AG08395 (cell line): ENCODE measurements at regions not wholly inside any gene's neighbourhood (a gene's known extent, or its start where the extent isn't known, plus 50 kb on each side); places are given as distances from the start of the nearest gene placed in this dataset.

Experiments
- DNase-seq: peaks from one replicate; pipeline ENCODE4 v3.0.0; 2012; ENCODE audit warnings: mixed read lengths, low spot score

DNA sequence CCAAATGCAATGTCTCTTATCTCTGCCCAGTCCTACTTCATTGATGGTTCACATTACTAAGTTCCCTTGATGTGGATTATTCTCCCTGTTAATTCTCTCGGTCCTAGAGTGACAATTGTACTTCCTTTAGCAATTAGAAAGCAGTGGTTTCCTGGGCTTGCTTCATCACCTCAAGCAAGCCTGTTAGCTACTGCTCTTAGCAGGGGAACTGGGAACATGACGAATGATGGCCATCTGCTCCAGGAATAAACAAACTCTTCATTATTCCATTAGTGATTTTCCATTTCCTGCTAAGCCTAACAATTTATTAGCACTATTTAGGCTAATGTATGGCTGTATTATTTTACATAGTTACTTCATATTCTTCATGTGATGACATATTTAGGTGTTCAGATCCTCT is 331.8 kb downstream of the MTX2 start:
- DNase-seq, result no peak

DNA sequence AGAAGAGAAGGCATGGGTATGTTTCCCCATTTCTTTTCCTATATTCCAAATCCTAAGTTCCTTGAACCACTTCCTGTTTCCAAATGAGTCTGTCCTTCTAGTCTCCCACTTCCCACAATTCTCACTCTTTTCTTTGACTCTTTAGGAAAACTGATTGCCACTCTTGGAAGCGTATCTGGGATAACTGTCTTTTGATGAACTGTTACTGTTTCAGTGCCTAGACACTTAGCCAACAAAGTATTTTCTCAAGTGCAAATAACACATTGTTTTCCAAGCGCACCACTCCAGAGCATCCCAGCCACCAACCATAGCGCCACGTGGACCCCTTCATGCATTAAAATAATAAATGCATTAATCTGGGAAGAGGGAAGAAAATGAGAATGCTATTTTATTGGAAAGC is 342.8 kb downstream of the MTX2 start:
- no peak for DNase-seq

- DNase-seq, result peak; percentile 39
Measured at GRCh38 chr2:176612736-176613135, 343.5 kb downstream of the MTX2 start.

DNA sequence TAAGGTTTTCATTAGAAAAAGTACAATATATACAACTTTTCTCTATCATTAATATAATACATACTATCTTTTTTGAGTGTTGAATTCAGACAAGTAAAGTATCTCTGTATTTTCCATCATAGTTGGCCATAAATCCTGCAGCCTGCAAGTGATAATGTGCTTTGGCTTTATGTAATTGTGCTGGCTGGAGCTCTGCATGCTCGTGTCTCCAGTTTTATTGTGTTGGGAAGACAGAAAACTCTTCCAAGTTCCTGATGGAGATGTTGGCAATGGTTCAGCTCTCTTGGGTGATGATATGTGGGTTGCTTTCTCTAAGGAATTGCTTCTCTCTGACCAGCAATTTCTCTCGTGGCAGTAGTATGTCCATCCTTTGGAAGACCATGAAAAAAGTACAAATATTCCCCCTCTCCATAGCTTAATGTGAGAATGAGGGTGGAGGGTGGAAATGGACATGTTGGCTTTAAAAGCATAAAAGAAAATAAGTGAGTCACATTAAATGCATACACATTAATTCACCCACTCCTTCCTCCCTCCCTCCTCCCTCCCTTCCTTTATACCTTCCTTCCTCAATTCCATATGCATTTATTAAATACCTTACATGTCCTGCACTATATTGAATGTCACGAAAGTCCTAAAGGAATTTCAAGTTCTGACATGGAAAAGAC is 344.2 kb downstream of the MTX2 start:
- peak; percentile 43 for DNase-seq

DNA sequence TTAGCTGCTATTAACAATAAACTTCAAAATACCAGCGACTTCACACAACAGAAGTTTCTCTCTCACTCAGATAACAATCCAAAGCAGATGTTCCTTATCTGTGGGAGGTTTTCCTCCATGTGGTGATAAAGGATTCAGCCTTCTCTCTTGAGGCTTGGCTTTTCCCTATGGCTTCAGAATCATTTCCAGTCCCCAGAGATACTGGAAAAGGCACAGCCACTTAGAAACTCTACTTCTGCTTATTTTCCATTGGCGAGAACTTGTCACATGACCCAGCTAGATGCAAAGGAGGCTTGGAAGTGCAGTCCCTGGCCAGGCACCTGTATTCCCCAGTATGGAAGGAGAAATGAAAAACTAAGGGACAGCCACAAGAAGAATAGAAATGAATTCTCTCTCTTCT is 344.8 kb downstream of the MTX2 start:
- no peak for DNase-seq

DNA sequence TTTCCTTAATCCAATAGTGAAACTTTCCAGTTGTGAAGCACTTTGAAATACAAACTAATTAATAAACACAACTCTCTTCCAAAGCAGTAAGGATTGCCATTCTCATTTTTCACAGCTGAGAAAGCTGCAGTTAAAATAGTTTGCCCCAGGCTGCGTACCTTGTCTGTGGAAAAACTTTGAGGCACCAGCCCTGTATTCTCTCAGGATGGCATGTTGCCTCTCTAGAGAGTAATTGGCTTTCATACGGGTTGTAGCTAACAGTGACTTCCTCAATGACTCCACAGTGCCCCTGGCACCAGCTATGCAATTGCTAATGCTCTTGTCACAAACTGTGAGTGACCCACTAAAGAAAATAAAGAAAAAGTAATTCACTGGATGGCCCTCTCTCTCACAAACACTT is 345.7 kb downstream of the MTX2 start:
- no peak for DNase-seq

DNA sequence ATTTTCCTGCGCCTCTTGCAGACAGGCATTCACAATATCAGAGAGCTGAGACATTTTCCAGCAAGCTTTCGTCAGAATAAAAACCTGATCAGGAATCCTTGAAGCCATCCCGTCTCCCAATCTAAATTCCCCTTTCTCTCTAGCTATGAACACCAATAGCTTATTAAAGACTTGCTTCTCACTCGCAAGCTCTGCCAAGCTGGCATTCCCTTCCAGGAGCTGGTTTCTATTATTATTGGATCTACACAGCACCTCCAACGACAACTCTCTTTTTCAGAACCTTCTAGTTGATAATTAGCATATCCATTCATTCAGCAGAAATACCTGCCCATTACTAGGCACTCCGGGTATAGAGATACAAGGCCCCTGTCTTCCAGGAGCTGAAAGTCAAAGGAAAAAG is 350.3 kb downstream of the MTX2 start:
- DNase-seq, result no peak

GRCh38 chr2:176621350-176621749 is 352.1 kb downstream of the MTX2 start:
- DNase-seq, result no peak

GRCh38 chr2:176622792-176623191 is 353.6 kb downstream of the MTX2 start:
- DNase-seq, result no peak

GRCh38 chr2:176626796-176627195 is 357.6 kb downstream of the MTX2 start:
- DNase-seq, result no peak

- DNase-seq, result no peak
Measured at GRCh38 chr2:176628438-176628837, 359.2 kb downstream of the MTX2 start.

- DNase-seq, result no peak
Measured at GRCh38 chr2:176633754-176634153, 364.5 kb downstream of the MTX2 start.

GRCh38 chr2:176636401-176636800 is 367.2 kb downstream of the MTX2 start:
- no peak for DNase-seq

DNA sequence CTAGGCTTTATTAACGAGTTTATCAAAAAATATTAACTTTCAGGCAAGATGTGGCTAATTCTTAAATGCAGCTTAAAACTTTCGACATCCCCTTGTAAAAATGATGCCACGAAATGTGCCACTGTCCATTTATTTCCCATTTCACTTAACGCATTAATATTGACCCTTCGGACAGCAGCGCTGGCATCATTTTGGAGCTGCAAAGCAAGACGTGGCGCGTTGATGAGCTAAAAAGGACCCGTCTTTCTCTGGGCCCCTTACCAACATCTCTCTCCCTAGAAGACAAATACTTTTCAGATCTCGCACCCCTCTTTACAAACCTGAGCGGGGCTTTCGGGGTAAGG is 367.9 kb downstream of the MTX2 start:
- DNase-seq, result no peak

- peak; percentile 75 for DNase-seq
Measured at GRCh38 chr2:176637486-176638166, 368.4 kb downstream of the MTX2 start.

GRCh38 chr2:176638167-176639015 is 369.1 kb downstream of the MTX2 start:
- peak; percentile 83 for DNase-seq

GRCh38 chr2:176639016-176639343 is 369.7 kb downstream of the MTX2 start:
- no peak for DNase-seq

- DNase-seq, result no peak
Measured at GRCh38 chr2:176639671-176640070, 370.4 kb downstream of the MTX2 start.

DNA sequence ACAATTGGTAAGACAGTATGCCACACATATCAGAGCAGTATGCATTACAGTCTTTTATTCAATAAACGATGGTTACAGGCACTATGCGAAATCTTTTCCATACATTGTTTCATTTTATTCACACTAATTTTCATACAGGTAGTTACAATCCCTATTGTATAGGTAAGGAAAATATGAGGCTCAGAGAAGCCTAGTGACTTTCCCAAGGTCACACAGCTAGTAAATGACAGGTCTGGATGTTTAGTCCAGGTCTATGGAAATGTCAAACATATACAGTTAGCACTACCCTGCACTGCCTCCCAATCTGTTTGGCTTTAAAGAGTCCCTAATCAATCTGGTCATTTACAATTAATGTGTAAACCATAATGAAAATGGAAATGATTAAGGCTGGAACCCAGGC is 372.2 kb downstream of the MTX2 start:
- DNase-seq, result no peak

GRCh38 chr2:176642074-176642473 is 372.8 kb downstream of the MTX2 start:
- DNase-seq, result peak; percentile 73

- DNase-seq, result no peak
Measured at GRCh38 chr2:176643646-176644045, 374.4 kb downstream of the MTX2 start.

GRCh38 chr2:176645494-176645893 is 376.3 kb downstream of the MTX2 start:
- DNase-seq, result no peak

DNA sequence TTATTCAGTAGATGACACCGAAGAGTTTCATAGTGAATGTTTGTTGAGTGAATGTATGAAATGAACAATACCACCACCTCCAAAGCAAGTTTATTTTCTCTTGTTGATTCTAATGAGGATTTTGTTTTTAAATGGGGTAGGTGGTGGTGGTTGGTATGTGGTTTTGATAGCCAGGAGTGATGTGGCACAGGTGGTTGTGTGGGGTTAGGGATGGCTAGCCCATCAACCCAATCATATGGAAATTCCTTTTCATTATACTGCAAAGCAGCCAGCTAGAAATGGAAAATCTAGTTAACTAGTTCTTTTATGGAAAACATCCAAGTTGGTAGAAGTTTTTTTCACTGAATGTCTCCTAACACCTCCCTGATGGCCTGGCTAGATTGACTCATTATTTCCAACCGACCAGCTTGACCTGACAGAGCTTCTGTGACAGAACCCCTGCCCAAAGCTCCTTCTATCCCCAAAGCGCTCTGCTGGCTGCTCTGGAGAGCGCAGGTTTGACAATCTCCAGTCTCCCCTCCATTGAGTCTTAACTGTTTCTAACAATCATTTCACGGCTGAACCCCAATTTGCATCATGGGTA is 376.9 kb downstream of the MTX2 start:
- DNase-seq, result no peak
